Sciatic nerve (tissue), 2 donors: ENCODE measurements at regions not wholly inside any gene's neighbourhood (a gene's known extent, or its start where the extent isn't known, plus 50 kb on each side); places are given as distances from the start of the nearest gene placed in this dataset.

Experiments used
- ATAC-seq: fragments of 200-7000 bp; cut with Tn5 transposase; one replicate; pipeline ENCODE4 v1.9.1; 2020; ENCODE audit warnings: mild to moderate bottlenecking, moderate library complexity
- DNase-seq: peaks from one replicate; pipeline ENCODE4 v3.0.0-alpha.2; 2020; ENCODE audit warnings: low spot score
- intact Hi-C: fragments of 100-400 bp; cut with DNase I; formaldehyde crosslinking; loops from one replicate; pipeline ENCODE4 v1.14.2; 2022
- donor health status: DM: no; HTN: no; CAD: no.
- donor health status: DM: no; HTN: no; CAD: no.

GRCh38 chr5:61831736-61832135 lies 474.3 kb upstream of the KIF2A start:
- ATAC-seq (no peak), DNase-seq (no peak)
- intact Hi-C loops, result no loop called here

- ATAC-seq, result no peak
- no peak for DNase-seq
Measured at GRCh38 chr5:61837788-61838187, 468.2 kb upstream of the KIF2A start.

DNA sequence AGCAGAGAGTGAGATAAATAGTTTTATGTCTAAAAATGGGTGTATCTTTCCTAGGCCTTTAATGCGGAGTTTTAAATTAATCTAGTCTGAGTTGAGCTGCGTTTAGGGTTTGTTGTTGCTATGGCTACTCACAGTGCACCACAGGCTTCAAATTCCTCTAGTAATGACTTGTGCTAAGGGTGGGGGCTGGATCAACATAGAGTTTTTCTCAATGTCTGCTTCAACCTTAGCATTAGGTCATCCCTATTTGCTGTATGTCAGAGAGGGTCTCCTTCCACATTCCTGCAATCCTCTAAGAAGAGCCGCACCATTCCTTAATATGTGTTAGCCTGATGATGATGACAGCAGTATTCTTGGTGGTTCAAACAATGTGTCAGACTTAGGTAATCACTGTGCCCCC lies 465.6 kb upstream of the KIF2A start:
- no peak for DNase-seq
- intact Hi-C loops, result no loop called here
- no peak for ATAC-seq

More at GRCh38 chr5:61837788-61838187, 468.2 kb upstream of the KIF2A start:
- intact Hi-C loops, result no loop called here

GRCh38 chr5:61842840-61843239 lies 463.2 kb upstream of the KIF2A start:
- DNase-seq, result no peak
- no peak for ATAC-seq
- intact Hi-C loops, result no loop called here

DNA sequence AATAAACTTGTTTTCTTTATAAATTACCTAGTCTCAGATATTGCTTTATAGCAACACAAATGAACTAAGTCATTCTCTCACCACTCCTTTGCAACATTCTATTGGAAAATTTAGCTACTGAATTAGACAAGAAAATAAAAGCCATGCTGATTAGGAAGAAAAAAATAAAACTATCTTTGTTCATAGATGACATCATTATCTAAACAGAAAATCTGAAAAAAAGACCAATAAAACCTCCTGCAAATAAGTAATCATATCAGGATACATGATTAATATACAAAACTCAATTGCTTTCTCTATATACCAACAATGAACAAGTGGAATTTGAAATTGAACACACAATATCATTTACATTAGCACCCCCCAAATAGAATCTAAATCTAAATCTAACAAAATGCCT lies 455.3 kb upstream of the KIF2A start:
- intact Hi-C loops, result no loop called here
- DNase-seq (no peak), ATAC-seq (no peak)

DNA sequence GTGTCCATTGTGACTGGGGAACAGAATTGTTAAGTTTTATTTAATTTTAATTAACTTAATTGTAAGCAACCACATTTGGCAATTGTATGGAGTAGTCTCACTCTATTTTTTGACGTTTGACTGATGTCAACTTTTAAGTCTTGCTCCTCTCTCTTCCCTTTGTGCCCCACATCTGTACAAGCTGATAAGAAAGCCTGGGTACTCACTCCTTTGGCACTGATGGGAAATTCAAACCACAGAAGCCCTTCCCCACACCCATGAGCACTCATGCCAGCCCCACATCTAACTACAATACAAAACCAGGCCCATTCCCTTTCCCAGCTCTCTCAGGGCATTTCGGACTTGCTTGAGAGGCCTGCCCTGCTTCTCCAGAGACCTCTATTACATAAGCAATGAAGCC lies 451.5 kb upstream of the KIF2A start:
- no peak for ATAC-seq
- intact Hi-C loops, result no loop called here

GRCh38 chr5:61860978-61861377 lies 445.0 kb upstream of the KIF2A start:
- intact Hi-C loops, result no loop called here
- ATAC-seq, result no peak
- no peak for DNase-seq

More for the DNA sequence above, 451.5 kb upstream of the KIF2A start:
- no peak for DNase-seq

- intact Hi-C loops, result no loop called here
- DNase-seq, result no peak
- ATAC-seq, result no peak
Measured at GRCh38 chr5:61866930-61867329, 439.1 kb upstream of the KIF2A start.

DNA sequence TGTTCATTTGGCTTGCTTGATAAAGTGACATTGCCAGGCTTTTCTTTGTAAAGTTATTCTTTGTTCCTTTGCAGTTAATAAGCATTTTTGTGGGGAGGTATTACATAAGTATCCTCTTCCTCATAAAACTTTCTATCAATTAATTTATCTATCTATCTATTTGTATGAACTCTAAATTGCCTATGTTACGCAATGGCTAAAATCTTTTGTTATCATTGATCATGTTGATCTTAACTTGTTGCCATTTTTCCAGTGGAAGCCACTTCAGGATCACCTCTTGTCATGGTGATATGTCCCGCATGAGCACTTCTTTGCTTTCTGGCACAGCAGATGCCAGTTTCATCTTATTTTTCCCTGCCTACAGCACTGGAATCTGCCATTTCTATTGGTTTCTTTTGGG lies 436.7 kb upstream of the KIF2A start:
- ATAC-seq (no peak), DNase-seq (no peak)
- intact Hi-C loops, result no loop called here

GRCh38 chr5:61878471-61878870 lies 427.5 kb upstream of the KIF2A start:
- DNase-seq (no peak), ATAC-seq (no peak)
- intact Hi-C loops, result no loop called here

- DNase-seq, result no peak
- intact Hi-C loops, result no loop called here
- no peak for ATAC-seq
Measured at GRCh38 chr5:61881821-61882487, 424.1 kb upstream of the KIF2A start.

DNA sequence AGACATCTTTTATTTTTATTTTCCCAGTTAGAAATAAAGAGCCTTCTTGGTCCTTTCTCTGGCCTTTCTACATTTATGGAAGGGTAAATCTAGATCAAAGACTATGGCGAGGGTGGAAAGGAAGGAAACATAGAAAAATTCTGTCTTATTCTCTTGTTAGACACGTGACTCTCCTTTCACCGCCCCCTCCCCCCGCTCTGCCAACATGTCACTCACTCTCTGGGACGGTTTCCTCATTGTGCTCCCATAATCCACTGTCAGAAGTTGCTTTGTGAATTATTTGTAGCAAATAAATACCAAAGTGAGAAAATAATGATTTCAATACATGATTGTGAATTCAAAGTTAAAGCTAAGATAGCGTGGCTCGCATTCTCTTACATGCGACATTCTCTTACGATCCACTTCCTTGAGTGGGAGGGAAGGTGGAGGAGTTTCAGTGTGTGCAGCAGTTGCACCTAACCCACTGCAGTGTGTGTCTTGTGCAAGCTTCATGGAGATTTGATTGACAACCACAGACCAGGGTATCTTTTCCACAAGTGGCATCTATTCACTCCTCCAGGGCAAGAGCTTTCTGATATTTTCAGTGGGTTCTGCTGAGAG lies 423.0 kb upstream of the KIF2A start:
- DNase-seq (no peak), ATAC-seq (no peak)
- intact Hi-C loops, result no loop called here

GRCh38 chr5:61884252-61884855 lies 421.7 kb upstream of the KIF2A start:
- ATAC-seq (no peak), DNase-seq (no peak)
- intact Hi-C loops, result no loop called here

GRCh38 chr5:61886214-61886613 lies 419.8 kb upstream of the KIF2A start:
- ATAC-seq (no peak), DNase-seq (no peak)
- intact Hi-C loops, result no loop called here

- no peak for DNase-seq
- ATAC-seq, result no peak
- intact Hi-C loops, result no loop called here
Measured at GRCh38 chr5:61887271-61887670, 418.7 kb upstream of the KIF2A start.

DNA sequence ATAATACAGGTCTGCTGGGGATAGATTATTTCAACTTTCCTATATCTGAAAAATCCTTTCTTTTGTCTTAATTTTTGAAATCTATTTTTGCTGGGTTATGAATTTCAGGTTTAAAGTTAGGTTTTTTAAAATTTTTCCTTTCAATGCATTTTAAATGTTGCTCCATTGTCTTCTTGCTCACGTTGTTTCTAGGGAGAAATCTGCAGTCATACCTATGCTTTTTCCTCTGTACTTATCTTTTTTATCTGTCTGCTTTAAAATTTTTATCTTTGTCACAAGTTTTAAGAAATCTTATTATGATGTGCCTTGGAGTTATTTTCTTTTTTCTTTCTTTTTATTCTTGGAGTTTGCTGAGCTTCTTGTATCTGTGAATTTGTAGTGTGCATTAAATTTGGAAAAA lies 412.0 kb upstream of the KIF2A start:
- DNase-seq, result no peak
- intact Hi-C loops, result no loop called here
- no peak for ATAC-seq

- ATAC-seq (no peak), DNase-seq (no peak)
- intact Hi-C loops, result no loop called here
Measured at GRCh38 chr5:61896811-61897210, 409.2 kb upstream of the KIF2A start.

DNA sequence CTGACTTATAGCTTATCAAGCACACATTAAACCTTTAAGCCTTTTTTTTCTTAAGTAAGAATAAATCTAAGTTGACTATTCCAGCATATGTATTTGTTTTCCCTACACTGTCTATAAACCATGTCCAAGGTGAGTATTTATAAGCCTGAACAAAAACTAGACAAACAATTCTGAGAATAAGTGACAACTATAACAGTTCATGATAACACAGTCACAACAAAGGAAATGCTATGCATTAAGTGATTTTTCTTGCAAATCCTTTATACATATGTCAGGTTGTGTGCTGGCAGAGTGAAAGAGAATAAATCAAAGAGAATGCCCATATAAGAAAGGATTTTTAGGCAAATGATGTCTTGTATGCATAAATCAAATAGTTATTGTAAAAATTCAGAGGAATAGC lies 408.8 kb upstream of the KIF2A start:
- DNase-seq (no peak), ATAC-seq (no peak)
- intact Hi-C loops, result no loop called here

- DNase-seq, result no peak
- ATAC-seq, result no peak
- intact Hi-C loops, result loop anchor here (5.0 kb wide), 1 partner anchor 1080 kb away; no protein-coding TSS in a partner anchor
Measured at GRCh38 chr5:61901997-61902396, 404.0 kb upstream of the KIF2A start.

GRCh38 chr5:61904730-61905129 lies 401.3 kb upstream of the KIF2A start:
- DNase-seq (no peak), ATAC-seq (no peak)
- intact Hi-C loops, result loop anchor here (5.0 kb wide), 1 partner anchor 1078 kb away; no protein-coding TSS in a partner anchor

DNA sequence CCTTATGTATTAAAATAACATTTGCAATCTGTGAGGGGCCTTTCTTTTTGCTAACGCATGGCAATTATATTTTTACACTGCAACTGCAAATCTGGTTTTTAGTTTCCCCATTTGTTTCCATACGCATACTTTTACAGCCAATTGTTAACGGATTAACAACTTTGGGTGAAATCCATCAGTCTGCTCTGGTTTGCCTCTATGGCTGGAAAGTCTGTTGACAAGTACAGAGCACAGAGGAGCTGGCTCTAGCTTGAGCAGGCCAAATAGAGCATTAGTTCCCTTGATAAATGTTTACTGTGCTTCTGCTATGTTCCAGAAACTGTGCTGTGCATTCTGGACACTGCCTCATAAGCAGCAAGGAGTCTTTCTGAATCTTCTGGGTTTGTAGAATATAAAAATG lies 400.4 kb upstream of the KIF2A start:
- DNase-seq, result no peak
- no peak for ATAC-seq
- intact Hi-C loops, result no loop called here
